NCI-H1417 treated with DMSO at 0.1 percent for 48 hours (cell line): ENCODE measurements at regions not wholly inside any gene's neighbourhood (a gene's known extent, or its start where the extent isn't known, plus 50 kb on each side); places are given as distances from the start of the nearest gene placed in this dataset.
"Not testable (repeated sequence)": the region's sequence is repeated elsewhere in the genome, so short reads cannot be mapped to it uniquely, and the experiment has no call there.

Source experiments
- DNase-seq: peaks from one replicate; lab custom pipeline; 2025; lab: John Stamatoyannopoulos, UW

DNA sequence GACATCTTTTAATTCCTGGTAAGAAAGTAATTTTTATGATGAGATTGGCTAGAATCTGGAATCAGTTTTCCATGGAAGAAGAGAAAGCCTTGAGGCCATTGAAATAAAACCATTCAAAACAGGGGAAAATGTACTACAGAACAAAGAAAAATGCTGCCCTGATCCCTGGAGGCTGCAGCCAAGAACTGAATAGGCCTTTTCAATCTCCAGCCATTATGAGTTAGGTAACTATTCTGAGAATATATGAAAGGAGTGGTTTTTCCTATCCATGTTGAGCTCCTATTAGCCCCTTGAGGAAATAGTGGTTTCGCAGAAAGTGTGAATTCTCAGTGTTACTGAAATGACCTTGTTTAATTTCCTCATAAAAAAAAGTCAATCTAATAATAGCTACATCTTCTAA is 408.5 kb upstream of the GRAMD2B start:
- DNase-seq, result no peak

DNA sequence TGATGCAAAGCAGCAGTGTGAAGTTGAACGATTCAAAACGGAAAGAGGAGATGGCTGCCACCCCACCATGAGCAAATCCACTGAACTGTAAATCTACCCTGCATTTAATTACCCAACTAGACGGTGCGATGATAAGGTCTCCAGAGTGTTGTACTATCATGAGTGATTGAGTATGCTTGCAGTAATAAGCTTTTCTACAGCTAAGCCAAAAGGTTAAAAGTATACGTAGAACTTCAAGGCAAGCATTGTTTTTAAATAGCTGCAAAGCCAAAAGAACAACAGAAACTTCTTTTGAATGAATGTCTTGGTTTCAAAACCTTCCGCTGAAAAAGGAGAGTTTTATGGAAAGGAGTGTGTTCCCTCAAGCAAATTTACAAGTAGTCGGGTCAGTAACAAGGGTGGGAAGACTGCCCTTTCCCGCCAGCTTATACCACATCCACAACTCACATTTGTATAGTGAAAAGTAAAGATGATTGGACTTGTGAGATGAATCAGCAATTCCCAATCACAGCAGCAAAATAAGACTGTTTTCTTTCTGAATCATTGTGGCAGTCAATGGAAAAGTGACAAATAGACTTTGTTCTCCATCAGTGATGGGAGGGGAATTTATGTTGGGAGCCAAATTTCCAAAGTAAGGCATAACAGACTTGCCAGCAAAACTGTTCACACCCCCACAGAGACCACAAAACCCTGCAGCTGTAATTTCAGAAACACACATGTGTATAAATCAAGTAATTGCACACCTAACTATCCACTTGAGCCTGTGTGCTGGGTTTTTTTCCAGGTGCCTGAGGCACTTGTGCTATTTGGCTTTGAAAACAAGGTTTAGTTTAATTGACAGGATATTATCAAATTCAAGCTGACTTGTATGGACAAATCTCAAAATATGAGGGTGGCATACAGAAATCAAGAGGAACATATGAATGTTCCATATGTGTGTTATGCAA is 407.7 kb upstream of the GRAMD2B start:
- peak; percentile 4 for DNase-seq

DNA sequence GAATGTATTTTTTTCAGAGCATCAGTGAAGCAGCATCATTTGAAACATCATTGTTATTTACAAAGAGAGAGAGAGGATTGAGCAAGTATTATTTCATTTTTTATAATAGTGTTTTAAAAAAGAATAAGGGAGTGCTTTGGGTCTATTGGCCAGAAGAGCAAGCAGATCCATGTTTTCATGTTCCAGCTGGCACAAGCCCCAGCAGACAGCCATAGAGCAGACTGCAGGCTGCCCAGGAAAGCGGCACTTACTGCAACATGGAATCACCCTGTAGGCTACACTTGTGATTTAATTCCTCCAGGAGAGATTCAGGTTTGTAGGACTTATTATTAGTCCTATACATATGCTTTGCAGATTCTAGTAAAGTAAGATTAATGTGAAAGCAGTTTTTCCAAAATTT is 407.0 kb upstream of the GRAMD2B start:
- DNase-seq, result no peak

DNA sequence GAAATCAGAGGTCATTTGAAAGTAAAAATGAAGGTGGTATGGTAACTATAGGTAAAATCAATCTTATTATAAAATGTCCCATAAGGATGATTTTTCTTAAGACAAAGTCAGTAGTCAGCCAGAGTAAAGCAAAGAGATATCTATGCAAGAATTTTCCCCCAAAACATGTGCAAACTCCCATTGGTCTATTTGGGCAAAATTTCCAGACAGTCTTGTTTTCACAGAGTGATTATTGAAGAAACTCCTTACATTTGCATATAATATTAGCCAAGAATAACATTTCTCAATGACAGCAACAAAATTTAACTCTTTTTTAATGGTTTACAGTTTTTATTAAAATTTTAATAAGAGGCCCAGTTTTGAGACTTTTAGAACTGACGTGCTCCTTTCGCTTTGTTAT is 406.1 kb upstream of the GRAMD2B start:
- no peak for DNase-seq

DNA sequence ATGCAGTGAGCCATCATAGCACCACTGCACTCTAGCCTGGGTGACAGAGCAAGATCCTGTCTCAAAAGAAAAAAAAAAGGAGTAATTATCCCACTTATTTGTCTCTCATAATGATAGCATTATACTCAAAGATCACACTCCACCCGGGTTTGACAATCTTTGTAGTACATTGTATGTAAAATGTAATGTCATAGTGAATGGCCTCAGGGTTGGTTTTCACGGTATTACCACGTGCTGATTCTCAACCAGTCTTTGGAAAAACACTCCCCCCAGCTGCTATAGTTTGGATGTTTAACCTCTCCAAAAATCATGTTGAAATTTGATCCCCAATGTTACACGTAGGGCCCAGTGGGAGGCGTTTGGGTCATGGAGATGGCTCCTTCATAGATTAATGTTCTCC is 402.4 kb upstream of the GRAMD2B start:
- no peak for DNase-seq

DNA sequence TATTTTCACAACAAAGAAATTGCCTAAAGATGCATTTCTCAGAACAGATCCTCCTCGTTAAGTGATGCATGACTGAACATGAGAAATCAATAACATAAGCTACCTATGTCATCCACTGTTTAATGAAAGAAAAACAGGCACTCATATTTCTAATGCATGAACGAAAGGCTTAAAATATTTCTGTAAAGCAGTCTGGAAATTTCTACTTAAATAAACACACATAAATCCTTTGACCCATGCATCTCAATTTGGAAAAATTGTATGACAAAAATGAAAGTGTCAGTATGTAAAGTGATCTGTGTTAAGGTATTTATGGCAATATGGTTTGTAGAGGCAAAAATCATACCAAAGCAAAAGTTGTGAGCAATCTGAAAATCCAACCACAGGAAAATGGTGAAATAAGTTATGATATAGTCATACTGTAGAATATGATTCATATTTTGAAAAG is 399.2 kb upstream of the GRAMD2B start:
- DNase-seq, result no peak

DNA sequence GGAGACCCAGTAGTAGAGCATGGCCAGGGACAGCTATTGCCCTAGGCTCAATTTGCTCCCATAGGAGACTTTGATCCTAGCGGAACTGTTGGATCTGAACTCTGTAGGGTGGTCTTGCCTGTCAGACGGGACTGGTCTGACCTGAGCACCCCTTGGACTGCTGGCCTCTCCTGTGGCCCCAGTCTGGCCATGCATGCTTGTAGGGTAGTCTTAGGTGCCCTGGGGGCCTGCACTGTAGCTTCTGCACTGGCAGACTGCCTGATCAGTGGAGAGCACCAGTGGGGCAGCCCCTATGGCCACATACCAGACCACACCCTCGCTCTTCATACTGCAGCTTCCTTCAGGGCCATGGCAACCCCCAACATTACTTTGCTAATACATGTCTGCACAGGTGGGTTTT is 396.1 kb upstream of the GRAMD2B start:
- no peak for DNase-seq

DNA sequence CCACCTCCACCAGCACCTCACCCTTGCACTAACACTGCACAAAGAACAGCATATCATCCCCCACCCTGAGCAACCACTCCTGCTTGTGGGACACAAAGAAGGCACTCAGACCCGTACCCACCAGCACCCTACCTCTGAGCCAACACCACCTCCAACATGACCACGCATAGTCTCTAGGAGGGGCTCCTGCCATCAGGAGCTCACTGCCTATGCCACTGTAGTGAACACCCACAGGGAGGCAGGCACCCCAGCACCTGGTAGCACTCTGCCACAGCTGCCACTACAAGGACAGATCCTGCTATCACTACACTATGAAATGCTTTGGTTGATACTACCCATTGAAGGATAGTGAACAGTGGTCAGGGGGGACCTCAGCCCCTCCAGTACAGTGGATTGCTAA is 395.6 kb upstream of the GRAMD2B start:
- no peak for DNase-seq

DNA sequence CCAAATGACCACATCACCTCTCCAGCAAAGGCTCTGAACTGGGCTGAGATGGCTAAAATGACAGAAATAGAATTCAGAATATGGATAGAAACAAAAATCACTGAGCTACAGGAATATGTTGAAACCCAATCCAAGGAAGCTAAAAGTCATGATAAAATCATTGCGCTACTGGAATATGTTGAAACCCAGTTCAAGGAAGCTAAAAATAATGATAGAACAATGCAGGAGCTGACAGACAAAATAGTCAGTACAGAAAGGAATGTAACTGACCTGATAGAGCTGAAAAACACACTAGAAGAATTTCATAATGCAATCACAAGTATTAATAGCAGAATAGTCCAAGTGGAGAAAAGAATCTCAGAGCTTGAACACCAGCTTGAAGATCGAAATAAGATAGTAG is 394.9 kb upstream of the GRAMD2B start:
- DNase-seq, result no peak

DNA sequence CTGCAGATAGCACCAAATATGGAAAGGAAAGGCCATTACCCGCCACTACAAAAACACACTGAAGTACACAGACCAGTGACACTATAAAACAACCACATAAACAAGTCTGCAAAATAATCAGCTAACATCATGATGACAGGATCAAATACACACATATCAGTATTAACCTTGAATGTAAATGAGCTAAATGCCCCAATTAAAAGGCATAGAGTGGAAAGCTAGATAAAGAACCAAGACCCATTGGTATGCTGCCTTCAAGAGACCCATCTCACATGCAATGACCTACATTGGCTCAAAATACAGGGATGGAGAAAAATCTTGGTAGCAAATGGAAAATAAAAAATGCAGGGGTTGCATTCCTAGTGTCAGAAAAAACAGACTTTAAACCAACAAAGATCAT is 393.9 kb upstream of the GRAMD2B start:
- DNase-seq, result not testable (repeated sequence)

DNA sequence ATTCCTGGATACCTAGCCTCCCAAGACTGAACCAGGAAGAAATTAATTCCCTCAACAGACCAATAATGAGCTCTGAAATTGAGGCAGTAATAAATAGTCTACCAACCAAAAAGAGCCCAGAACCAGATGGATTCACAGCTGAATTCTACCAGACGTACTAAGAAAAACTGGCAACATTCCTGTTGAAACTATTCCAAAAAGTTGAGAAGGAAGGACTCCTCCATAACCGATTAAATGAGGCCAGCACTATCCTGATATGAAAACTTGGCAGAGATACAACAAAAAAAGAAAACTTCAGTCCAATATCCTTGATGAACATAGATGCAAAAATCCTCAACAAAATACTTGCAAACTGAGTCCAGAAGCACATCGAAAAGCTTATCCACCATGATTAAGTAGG is 392.5 kb upstream of the GRAMD2B start:
- DNase-seq, result no peak

DNA sequence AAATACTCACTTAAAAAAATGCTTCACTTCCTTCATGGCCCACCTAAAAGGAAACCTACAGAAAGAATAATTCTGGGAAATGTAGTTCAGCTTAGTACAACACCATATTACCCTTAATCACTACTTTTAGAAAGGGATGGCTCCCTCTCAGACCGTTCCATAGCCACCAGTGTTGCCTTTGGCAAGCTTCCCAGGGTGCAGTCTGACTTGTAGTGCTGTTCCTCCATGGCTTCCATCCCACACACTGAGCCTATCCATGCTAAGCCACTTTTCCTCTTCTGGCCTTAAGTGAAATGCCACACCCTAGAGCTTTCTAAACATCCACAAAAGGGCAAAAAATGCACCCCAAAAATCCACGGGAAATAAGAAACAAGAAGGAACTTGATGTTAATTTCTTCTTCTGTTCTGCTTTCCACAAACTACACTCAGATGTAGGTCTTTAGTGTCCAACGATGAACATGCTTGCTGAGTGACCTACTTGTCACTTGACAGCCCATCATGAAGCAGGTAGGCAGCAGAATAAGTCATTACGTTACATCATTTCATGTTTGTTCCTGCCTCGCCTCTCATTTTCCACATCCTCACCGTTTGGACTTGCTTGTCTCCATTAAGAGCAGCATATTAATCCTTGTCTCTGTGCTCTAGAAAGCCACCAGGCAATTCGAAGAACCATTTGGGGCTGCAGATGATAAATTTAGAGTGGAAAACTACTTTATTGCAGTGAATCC is 391.1 kb upstream of the GRAMD2B start:
- no peak for DNase-seq

DNA sequence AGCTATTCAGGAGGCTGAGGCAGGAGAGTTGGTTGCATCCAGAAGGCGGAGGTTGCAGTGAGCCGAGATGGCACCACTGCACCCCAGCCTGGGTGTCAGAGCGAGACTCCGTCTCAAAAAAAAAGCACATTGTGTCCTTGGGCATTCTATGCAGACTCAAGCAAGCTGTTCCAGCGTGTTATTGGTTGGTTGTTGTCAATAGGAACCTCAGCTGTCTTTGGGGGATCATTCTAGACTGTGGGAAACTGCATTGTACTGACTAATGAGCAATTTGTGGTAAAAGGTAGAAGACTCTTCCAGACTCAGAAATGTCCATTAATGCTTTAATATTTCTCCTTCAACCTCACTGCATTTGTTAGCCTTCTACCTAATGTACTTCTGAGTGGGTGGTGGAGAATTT is 379.5 kb upstream of the GRAMD2B start:
- DNase-seq, result no peak

DNA sequence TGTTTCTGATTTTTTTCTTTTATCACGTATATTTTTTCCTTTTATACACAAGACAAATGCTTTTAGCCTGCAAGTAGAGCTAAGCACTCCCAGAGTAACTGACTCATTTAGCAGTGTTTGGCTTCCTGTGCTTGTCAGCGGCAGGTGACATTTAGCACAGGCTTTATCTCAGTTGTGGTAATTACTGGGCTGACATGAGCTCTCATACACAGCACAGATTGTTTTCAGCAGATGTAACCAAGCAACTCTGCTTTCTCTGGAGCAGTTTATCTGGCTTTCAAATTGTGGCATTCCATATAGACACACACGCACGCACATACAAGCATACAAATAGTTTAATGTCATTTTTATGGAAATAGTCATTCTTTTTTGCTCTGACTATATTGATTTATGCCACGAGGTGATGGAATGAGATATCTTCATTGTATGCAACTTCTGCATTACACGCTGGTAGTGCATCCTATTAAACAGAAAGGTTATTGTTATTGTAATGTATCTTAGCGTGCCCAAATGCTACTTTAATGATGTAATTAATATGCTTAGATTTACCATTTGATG is 379.0 kb upstream of the GRAMD2B start:
- DNase-seq, result peak; percentile 53

DNA sequence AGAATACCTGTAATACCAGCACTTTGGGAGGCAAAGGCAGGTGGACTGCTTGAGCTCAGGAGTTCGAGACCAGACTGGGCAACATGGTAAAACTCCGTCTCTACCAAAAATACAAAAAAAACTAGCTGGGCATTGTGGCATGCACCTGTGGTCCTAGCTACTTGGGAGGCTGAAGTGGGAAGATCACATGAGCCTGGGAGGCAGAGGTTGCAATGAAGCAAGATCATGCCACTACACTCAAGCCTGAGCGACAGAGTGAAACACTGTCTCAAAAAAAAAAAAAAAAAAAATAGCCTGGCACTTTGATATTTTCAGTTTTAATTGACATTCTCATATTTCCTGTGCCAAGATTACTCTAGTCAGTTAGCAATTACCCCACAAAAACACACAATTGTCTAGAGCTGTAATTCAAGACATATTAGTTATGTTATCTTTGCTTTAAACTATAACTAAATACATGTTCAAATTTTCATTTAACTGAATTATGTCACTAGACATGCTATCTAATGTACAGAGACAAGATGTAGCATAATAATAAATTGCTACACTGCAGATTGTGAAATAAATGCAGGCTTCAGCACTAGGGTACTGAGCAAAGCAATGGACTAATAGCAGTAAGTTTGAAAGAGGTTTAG is 378.2 kb upstream of the GRAMD2B start:
- no peak for DNase-seq

DNA sequence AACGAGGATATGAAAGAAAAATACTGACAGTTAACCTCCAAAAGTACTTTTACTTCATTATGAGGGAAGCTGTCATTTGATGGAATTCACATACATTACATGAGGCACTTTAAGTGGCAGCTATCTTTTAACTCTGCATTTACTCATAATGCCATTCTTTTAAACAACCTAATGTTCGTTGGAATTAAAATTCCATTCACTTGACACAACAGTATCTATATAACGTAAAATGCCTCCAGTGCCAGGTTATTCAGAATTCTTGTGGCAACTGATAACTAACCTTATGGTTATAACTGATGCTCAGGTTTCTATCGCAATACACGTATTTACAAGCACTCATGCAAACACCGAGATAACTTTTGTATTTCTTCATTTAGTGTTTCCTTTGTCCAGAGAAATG is 376.9 kb upstream of the GRAMD2B start:
- DNase-seq, result no peak

DNA sequence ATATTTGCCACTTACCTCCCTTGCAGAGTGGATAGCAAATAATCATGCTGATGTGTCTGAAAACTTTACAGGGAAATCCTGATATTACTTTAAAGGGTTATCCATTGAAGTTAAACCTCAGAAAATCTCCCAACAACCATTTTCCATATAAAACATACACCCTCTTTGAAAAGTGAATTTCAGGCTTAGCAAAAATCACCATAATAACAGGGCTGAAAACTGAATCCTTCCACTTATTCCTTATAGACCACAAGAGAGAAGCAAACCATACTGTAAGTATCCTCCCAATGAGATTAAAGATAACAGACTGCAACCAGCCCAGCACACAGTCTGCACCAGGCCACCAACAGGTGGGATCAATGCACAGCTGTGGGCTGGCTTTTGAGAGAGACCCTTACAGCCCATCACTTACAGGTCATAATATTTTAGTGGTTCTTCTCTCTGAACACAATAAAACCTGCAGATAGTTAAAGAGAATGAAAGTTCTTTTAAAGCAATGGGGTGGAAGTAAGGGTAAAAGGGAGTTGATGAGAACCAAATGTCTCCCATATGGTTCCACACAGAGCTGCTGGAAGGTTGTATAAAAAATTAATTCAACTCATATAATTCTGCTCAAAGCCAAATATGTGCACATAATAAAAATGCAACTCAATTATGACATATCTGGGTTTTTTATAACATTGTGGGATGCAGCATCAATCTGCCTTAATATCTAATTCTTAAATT is 376.2 kb upstream of the GRAMD2B start:
- no peak for DNase-seq

DNA sequence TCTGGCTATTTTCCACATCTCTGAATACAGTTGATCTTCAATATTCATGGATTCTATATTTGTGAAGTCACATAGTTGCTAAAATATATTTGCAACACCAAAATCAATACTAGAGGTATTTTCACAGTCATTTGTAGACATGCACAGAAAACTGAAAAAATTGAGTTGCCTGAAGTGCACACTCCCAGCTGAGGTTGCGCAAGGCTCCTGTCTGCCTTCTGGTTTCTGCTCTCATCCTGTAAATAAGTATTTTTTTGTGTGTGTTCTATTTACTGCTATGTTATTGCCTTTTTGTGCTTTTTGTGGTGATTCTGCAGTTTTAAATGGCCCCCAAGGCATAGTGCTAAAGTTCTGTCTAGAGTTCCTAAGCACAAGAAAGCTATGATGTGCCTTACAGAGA is 371.1 kb upstream of the GRAMD2B start:
- no peak for DNase-seq

DNA sequence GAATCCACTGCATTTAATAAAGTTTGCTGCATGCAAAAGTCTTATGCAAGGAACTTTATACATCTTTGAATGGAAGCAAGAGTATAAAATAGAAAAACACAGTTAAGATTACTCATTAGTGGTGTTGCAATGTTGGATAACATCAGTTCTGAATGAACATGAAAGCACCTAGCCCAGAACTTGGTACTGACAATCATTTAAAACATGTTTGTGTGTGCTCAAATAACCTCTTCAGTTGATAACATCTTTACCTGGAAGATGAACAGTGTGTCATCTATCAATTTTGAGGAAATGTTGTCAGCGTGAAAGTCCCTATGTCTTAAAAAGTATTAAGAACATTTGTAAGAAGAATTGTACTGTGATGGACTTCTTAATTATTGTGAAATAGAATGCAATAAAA is 370.4 kb upstream of the GRAMD2B start:
- no peak for DNase-seq

DNA sequence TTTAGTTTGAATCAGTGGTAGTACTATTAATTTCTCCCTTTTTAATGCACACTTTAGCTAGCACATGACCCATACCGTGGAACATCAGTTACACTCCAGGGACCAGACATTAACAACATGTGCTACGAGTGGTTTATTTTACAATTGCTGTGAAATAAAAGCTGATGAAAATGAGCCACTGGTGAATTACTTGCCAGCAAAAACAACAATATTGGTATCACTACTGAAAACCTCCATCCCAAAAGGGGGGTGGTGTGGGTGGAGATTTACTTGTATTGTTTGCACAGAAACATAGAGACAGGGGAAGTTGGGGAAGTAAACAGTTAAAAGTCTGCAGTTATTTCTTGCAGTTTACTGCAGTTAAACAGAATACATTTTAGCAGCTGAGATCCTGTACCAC is 369.6 kb upstream of the GRAMD2B start:
- DNase-seq, result no peak

DNA sequence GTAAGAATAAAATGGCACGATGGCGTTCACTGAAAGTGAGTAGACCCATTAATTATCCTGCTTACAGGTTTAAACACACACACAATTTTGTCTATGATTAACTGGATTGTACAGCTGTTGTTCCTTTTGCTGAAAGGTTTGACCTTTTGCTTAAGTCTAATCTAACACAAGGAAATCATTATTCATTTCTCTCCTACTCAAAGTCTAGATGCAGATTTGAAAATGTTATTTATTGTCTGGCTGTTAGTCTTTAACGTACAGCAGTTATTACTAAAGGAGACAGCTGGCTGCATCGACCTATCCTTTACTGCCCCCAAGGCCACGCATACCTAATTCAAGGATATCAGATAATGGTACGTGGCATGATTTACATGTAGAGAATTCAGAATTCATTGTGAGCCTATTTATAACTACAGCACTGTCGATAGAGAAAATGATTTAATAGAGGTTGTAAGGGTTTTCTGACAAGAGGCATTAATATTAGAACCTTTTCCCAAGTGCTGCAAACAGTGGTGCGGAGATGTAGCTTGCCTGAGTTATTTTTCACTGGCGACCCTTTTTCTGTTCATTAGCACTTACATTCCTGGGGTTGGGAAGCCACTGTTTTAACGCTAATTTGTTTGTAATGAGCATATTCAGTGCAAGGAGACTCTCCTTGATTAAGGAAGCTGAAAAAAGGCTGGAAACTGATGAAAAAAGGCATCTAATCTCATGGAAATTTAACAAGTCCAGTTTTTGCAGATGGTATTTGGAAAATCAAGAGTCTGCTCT is 368.4 kb upstream of the GRAMD2B start:
- DNase-seq, result peak; percentile 89
